Fibroblast of skin of left biceps (primary cell): ENCODE measurements at regions not wholly inside any gene's neighbourhood (a gene's known extent, or its start where the extent isn't known, plus 50 kb on each side); places are given as distances from the start of the nearest gene placed in this dataset.

Source experiments
- DNase-seq, 2 experiments: peaks; one replicate each; pipeline ENCODE4 v3.0.0-alpha.2; 2013; ENCODE audit warnings: low read depth in 2 of 2

DNA sequence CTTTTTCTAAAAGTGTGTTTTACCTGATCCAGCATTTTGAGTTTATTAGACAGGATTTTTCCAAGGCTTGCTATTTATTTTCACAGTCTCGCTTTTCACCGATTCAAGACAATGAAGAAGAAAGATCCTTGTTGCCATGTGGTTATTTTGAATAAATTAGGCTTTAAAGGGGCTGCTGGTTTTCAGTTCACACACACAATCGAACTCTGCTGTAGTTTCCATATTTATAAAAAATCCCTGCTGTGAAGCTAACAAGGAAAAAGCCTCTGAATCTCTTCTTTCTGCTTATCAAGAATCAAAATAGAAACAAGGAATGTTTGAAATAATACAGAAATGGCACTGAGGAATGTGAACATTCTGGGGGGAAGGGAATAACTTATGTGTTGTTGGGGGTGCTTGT is 102.5 kb upstream of the KAZN start:
- no peak for DNase-seq

DNA sequence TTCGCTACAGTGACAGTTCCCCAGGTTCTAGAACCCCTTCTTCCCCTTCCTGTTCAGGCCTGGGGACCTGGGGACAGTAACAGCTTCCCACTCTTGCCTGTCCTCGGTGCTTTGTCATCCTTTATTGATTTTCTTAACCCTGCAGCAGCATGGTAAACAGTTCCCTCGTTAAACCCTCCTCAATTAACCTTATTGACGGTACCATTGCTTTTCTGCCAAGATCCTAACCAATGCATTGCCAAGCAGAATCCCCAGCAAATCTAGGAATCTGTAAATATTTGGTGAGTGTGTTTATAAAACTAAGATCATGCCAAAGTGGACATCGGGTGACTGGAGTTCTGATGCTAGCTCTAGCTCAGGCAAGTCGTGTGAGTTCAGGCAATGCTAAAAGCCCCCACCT is 99.6 kb upstream of the KAZN start:
- DNase-seq: no peak

GRCh38 chr1:14499312-14500040 is 99.0 kb upstream of the KAZN start:
- DNase-seq: no peak

- DNase-seq: no peak
Observed at GRCh38 chr1:14500041-14500440, 98.4 kb upstream of the KAZN start.

- DNase-seq: no peak
Observed at GRCh38 chr1:14500912-14501311, 97.6 kb upstream of the KAZN start.

DNA sequence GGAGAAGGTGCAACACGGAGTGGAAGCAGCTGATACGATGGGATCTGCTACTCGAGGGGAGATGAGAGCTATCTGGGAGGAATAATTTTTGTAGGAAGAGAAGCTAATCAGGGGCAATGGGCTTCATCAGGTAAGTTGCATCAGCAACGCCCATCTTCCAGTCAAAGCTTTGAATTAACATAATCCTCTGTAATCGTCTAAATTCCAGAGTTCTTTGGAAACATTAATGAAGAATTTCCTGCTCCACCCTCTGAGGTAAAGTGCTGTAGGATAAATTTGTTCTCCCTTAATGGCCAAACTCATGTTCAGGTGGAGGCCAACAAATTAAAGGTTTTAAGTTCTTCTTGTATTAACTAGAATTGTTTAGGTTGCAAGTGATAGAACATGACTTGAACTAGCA is 94.0 kb upstream of the KAZN start:
- no peak for DNase-seq

- DNase-seq: no peak
Observed at GRCh38 chr1:14506471-14507255, 91.8 kb upstream of the KAZN start.

DNA sequence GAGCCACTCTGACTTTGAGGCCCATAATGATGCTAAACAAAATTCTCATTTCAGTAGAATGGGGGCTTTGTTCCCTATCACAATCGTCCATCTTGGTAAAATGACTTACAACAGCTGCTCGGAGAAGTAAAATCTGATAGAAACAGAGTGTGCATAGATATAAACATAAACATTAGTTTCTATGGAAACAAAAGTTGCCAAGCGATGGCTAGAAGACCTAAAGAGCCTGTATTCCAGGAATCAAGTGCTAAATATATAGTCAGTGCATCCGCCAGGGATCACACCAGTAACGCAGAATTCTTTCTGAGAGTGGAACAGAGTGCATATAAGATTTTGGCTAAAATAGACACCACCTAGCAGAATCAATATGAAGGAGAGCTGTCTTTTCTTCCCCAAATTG is 91.2 kb upstream of the KAZN start:
- DNase-seq: no peak

- no peak for DNase-seq
Observed at GRCh38 chr1:14508613-14509012, 89.9 kb upstream of the KAZN start.

DNA sequence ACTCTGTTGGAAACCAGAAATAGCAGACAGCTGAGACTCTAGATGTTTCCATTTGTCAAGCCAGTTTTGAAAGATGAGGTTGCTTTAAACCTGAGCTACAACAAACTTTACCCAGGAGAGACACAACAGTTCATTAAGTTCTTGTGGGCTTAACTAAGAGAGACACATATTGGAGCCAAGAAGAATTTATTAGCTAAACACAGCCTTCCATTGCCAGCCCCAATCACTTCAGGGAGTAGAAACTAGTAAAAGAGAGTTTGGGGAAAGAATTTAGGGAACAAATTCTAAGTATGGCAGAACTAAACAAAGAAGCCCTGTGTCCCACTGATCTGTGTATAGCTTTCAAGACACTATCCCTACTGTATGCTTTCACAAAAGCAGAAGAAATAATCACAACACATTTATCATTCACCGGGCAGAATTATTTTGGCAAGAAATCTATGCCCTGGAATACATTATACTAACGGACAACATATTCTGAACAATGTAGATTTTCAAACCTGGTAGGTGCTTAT is 87.3 kb upstream of the KAZN start:
- DNase-seq: no peak

DNA sequence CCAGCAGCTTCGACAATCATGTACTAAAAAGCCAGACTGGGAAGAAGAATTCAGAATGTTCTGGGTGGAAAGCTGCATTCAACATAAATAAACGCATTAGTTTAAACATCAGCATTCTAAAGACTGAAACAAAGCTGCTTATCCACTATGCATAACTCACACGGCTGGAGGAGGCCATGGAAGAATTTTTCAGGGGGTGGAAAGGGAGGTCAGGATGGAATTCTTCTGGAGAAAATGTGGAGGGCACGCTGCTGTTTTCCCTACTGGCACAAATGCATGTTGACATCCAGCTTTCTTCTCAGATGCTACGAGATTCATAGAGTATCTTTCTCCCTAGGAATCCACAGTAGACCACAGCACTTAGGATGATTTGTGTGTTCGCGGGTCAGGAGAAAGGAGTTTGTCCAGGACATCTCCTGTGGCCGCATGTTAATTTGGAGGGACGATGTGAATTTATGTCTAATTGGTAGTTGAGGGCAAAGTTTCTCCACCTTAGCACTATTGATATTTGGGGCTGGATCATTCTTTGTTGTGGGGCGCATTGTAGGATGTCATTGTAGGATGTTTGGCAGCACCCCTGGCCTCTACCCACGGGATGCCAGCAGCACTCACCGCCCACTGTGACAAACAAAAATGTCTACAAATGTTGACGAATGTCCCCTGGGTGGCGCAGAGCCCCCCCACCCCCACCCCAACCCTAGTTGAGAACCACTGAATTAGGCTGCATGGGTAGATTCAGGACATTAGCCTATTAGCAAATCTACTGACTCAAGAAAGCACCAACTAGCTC is 86.5 kb upstream of the KAZN start:
- no peak for DNase-seq

DNA sequence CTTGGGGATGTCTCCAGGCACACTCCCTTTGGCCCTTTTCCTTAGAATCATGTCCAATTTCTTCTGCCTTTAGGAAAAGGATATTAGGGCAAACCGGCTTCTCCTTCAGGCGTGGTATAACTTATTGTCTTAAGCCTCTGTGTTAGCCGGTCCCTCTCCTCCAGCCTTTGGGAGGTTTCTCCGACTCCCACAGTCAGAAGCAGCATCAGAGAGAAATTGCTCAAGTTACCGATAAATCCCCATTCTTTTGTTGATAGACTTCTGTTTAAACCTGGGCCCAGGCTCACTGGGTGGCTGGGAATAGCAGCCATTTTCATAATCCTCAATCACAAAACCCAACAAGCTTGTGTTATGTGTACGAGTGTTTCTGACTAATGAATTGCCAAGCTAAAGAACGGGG is 85.4 kb upstream of the KAZN start:
- no peak for DNase-seq

- DNase-seq: no peak
Observed at GRCh38 chr1:14514739-14515138, 83.7 kb upstream of the KAZN start.

DNA sequence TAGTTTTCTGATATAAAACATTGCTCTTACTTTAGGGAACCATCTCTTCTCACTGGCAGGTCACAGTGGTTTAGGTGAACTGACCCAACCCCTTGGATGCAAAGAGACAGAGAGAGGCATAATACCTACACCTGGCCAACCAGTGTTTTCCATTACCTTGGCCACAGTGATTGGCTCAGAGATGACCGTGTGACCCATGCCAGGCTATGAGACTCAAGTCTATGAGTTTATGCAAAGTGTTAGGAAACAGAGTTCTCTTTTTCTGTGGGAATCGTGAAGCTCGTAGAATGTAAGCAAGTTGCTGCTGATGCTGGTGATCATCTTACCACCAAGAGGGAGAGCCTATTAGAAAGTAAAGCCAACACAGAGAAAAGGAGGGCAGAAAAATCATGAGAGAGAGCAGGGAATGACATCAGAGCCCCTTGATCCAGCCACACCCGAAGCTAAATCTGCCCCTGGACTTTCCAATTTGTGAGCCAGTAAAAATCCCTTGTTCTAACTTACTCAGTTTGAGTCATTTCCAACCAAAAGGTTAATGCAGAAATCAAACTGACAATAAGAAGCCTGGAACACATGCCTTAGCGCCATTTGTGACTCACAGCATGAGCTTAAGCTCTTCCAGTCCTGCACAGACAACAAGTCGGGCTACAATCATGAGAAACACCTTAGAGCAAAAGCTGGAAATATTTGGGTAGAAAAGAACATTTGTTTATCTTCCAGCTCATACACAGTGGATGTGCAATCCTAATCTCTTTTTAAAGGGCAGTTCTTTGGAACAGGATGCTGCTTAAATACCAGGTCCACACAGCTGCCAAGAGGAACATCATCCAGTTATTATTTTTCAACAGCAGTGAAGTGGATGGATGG is 81.3 kb upstream of the KAZN start:
- DNase-seq: peak; percentile 68 to 70

DNA sequence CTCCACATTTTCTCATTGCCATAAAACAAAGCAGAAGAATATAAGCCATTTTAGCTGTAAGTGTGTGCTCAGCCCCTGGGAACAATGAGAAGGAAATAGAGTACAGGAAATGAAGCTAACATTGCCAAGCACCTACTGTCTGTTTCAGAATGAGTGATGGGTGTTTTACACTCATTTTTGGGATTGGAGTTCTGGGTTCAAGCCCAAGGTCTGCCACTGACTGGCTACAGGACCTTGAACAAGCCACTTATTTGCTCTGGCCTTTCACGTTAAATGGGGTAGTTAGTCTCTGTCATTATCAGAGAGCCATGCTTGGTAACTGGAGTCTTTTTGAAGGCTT is 80.7 kb upstream of the KAZN start:
- no peak for DNase-seq

DNA sequence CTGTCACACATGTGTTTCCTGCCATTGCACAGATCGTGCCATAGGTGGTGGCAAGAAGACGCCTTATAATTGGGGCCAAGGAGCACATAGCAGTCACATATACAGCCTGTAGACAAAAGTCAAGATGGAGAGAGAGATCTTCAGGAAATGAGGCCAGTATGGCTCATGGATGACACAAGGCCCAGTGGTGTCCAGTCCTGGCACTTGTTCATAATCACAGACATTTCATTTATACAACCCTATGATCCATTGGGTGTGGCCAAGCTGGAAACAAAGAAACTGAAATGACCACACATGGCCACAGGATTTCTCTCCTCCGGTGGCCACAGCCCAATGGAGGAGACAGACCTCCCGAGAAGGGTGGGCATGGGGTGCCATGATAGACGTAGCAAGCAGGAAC is 78.5 kb upstream of the KAZN start:
- DNase-seq: no peak

DNA sequence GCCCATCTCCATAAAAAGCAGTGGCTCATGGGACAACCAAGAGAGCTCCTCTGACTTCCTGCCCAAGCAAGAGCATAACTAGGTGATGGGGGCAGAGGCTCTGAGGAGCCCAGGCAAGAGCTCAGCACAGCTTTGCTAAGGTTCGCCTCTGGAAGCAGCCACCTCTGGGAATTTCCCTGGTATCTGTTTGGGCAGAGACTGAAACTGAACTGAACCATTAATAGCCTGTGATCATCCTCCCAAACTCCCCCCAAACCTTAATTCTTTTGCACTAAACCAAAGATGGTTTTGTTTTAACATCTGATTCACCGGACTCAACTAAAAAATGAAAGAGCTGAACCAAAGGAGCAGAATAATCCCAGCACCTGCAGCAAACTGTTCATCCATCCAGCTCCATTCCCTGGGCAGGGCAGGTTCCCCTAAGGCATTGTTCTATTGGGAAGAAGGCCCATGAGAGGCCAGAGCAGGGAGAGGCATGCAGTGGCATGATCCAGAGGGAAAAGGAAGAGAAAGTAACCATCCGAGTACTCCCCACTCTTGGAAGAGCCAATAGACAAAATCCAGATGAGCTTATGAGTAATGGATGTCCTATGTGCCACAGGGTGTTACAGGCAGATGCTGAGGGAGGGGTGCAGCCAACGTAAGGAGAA is 77.8 kb upstream of the KAZN start:
- DNase-seq: no peak

DNA sequence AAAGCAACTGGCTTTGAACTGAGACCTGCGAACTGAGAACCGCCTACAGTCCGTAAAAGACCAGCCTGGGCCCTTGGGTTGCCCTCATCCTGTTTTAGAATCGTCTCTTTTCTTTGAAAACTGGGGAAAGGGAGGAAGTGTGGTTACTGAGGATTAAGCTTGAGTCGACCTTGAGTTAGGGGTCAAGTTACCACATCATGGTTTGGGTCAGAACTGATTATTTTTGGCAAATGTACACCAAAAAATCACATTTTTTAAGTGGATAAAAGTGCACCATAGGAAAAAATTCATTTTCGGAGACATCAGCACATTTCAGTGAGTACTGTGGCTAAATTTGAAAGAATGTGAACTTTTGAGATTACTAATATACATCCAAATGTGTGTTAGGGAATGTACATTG is 76.9 kb upstream of the KAZN start:
- DNase-seq: peak in 1 of 2 experiments; percentile 9

GRCh38 chr1:14522077-14522925 is 76.2 kb upstream of the KAZN start:
- peak; percentile 75 to 78 for DNase-seq

DNA sequence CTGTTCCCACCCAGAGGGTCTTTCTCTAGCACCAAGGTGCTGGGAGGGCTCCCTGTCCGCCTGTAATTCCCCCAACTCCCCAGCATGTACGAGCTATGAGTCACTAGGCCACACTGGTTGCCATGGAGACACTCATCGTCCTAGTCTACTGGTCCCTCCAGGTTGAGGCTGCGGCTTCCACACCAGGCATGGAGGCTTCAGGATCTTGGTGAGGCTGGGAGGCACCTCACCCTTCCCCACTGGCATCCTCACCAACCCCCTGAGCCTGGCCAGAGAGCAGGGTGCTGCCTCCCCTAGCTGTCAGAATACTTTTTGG is 75.6 kb upstream of the KAZN start:
- DNase-seq: peak; percentile 51 to 60
